NCI-H82 treated with DMSO at 0.1 percent for 48 hours (cell line): ENCODE measurements at regions not wholly inside any gene's neighbourhood (a gene's known extent, or its start where the extent isn't known, plus 50 kb on each side); places are given as distances from the start of the nearest gene placed in this dataset.

Source experiments
- DNase-seq: peaks from one replicate; lab custom pipeline; 2025; ENCODE audit not compliant: unreplicated experiment; lab: John Stamatoyannopoulos, UW

- DNase-seq, result no peak
These were observed 82.2 kb downstream of the EPDR1 start for GRCh38 chr7:38002689-38003088.

DNA sequence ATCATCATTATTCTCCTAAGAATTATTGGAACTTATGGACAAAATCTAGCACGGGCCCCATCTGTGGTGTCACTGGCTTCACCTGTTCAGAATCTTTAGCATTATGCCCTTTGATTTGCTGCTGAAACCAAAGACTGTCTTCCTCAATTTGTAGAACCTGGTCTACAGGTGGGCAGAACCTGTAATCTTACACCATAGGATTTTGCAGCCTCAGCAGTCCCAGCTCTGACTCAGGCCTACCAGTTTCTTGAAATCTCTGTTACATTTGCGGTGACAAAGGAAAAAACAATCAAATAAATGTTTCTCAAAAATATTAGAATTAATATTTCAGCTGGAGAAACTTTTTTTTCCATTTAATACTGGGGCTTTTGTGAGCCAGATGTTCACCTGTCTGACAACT lies 86.1 kb downstream of the EPDR1 start:
- no peak for DNase-seq

DNA sequence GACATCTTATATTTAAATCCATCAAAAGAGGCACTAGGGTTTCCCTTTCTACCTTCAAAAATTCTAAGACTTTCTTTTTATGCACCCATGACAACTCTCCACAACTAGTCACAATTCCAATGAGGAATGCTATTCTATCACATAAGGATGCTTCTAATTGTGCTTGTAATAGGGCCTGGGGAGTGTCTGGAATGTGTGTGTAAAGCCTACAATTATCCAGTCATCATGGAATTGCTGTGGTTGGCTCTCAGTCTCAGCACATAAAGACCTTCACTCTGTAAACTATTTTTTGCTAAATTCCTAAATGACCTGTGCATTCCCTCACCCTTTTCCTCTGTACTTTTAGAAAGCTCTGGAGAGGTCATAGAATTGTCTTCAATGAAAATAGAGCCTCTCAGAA lies 86.7 kb downstream of the EPDR1 start:
- no peak for DNase-seq

- no peak for DNase-seq
These were observed 92.8 kb downstream of the EPDR1 start for GRCh38 chr7:38013246-38013645.

DNA sequence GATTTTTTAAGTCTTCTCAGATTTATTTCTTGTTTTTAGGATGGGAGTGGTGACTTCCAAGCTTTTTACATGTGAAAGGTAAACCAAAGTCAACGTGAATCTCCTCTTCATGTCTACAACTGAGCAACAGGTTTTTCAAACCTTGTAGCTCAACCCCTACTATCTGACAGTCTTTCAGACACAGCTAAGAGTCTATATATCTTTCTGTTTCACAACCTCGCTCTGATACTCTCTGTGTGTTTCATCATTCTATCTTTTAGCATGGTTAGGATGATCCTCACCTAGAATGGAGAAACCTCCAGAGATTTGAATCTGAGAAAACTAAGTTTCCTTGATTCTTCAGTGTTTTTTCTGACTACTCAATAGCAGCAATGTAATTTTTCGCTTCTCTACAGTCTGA lies 96.1 kb downstream of the EPDR1 start:
- DNase-seq, result no peak

DNA sequence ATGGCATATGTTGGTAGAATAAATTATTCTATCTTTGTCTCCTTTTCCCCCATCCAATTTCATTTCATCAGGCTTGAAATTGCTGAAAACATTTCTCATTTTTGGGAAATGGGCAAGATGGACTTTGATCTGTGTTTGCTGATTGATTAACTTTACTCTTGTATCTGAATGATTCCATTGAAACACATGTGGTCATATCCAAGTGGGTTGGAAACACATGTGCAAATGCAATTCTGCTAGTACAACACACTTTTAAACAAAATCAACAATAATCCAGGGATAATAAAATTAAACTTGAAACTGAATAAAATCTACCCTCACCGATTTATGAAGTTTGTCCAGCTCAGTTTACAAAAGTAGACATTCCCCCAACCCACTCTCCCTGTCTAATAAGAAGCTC lies 96.9 kb downstream of the EPDR1 start:
- no peak for DNase-seq

- no peak for DNase-seq
These were observed 99.8 kb downstream of the EPDR1 start for GRCh38 chr7:38020121-38020785.

DNA sequence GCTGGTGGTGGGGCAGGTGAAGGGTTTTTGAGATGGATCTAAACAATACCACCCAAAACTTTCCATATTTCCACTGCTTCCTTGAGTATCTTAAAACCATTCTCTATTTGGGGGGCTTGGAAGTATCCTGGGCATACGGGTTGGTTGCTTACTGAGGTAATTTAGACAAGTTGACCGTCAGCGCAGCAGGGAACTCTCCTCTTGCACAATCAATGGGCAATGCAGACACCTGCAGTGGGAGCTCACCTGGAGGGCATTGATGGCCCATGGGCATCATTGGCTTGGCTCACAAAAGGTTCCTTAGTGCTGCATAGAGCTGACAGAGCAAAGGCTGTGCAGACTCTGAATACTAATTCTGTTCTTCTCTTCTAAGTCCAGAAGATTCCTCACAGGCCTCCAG lies 101.5 kb downstream of the EPDR1 start:
- DNase-seq, result no peak

DNA sequence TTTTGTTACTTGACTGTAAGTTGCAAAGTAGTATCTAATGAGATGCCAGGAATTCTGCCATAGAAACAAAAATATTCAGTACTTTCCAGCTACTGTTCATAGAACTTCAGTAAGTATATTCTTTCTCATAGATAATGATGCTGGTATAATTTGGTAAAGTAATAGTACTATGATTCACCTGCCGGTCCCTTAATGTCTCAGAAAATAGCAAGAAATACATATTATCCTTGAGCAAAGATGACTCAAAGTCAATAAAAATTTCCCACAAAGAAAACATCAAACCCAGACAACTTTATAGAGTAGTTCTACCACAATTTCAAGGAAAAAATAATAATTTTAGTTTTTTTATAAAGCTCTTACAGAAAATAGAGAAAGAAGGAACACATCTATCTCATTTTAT lies 105.4 kb downstream of the EPDR1 start:
- no peak for DNase-seq

DNA sequence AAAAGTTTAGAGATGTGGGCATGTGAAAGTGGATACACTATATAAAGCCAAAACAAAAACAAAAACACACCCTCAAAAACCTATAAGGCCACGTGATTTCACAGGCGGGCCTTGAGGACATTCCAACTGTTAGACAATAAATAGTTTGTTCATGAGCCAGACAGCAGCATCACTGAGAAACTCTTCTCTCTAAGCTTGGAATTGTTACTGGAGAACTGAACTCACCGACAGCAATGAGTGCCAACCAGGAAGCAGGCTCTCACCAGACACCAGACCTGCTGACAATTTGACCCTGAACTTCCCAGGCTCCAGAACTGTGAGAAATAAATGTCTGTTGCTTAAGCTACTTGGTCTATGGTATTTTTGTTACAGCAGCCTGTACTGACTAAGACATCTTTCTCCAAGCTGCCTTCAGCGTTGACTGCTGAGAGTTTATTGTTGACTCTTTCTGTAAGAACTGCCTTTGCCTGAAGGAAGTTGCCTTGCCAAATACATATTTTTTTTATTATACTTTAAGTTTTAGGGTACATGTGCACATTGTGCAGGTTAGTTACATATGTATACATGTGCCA lies 107.5 kb downstream of the EPDR1 start:
- no peak for DNase-seq

DNA sequence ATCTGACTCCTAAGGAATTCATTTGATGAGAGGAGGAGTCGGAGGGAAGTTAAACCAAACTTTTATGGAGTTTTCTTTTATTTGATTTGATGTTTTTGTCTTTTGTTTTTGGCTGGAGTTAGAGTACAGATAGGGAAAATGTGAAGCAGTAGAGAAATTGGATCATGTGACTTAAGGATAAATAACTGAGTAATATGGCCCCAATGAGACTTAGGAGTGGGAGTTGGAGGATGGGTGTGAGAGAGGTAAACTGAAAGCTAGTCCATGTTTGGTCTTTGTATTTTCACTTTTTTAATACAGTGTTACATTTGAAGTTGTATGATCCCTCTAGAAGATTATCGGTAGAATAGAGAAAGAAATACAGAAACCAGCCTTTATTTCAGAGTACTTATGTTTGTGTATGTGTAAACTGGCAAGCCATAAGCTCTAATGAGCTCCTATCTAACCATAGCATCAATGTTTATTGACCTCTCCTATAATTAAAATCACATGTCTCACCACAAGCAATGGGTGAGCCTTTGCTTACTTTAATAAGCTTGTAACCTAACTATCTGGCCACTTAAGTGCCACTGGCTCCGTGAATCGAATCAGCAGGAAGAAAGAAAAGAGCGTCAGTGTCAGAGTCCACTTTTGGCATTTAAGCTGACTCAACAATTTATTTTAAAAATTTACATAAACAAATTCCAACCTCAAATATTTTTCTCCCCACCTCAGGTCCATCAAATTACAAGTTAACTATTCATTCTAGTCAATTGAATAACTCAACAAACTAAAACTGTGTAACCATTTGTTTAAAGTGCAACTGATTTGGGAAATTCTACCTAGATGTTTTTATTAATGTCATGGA lies 113.8 kb downstream of the EPDR1 start:
- DNase-seq, result no peak

DNA sequence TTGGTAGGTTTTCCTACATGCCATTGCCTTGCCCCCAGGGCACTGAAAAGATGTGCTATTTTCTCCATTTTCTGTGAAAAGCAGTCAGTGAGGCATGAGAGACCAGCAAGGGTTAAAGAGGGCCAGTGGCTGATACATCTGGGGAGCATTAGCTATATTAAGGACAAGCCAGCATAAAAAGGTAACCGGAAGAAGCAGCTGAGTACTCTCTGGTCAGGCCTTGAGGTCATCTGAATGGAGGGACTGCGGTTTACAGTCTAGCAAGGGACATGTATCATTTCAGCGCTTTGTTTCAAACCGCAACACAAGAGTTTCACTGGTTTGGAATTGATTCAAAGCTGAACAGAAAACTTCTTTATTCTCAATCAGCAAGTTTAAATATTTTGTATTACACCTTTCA lies 120.4 kb downstream of the EPDR1 start:
- no peak for DNase-seq

- DNase-seq, result no peak
These were observed 128.4 kb upstream of the STARD3NL start for GRCh38 chr7:38049679-38050078.

DNA sequence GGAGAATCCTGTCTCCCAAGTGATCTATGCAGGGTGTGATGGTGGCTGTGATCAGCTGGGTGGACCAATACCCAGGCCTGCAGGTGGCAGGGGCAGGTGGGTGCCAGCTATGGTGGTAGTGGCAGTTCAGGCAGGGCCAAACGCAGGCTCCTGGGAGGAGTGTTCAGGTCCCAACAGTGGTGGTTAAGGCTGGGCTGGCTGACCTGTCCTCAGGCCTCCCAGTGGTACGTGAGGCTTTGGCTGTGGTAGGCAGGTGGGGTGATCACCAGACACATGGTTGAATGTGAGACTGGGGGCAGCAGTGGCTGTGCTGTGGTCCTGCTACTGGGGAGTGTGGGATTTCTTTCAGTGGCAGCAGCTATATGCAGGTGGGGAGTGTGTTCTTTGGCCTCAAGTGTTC lies 126.7 kb upstream of the STARD3NL start:
- DNase-seq, result no peak

DNA sequence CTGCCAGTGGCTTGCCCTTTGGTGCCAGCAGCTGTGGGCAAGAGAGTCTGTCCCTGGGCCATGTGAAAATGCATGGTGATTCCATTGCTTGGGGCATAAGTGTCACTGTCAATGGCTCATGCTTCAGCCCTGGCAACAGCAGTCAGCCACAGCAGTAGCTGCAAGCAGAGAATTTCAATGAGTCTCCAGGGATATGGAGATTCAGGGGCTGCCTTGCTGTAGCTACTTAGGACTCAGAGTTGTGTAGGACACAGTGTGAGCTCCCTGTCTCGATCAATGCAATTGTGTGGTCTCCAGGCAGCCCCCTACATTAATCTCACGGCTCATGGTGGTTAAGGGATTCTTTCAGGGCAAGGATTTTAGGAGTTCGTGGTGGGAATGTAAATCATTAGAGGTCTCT lies 126.3 kb upstream of the STARD3NL start:
- DNase-seq, result no peak

DNA sequence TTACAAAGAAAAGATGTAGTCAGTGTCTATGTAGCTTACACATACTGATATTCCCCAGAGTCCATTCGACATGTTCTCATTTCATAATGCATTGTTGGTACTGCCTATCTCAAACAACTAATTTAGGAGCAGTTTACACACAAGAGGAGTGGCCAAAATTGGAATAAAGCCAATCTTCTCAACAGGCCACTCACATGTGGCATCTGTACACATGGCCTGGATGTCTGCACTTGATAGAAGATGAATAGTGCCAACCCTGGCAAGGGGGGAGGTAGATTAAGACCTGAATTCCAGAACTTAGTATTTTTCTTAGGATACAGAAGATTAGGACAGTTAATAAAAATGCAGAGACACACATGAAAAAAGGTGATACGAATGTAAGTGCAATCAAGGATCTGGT lies 125.3 kb upstream of the STARD3NL start:
- DNase-seq, result no peak

- no peak for DNase-seq
These were observed 123.8 kb upstream of the STARD3NL start for GRCh38 chr7:38054199-38054598.

GRCh38 chr7:38057829-38058228 lies 120.2 kb upstream of the STARD3NL start:
- no peak for DNase-seq

GRCh38 chr7:38060116-38060515 lies 117.9 kb upstream of the STARD3NL start:
- no peak for DNase-seq

- DNase-seq, result no peak
These were observed 117.4 kb upstream of the STARD3NL start for GRCh38 chr7:38060637-38061036.

DNA sequence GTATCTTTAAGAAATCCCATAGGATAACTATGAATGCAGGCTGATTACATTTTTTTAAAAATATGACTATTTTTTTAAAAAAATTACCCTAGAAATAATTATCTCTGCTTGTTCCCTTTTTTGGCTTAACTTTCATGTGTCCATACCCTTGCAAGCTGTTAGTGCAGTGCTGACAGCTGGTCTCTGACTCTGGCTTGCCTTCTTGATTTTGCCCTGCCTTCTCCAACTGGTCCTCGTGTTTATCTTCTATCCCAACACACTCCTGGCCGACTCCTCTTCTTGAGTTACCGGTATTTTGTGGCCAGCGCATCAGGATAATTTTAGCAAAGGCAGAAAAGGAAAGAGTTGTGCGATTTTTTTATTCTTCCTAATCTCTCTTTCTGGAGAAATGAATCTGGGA lies 111.7 kb upstream of the STARD3NL start:
- no peak for DNase-seq

- DNase-seq, result no peak
These were observed 109.6 kb upstream of the STARD3NL start for GRCh38 chr7:38068461-38068860.
